HG03097 (cell line): ENCODE measurements at regions not wholly inside any gene's neighbourhood (a gene's known extent, or its start where the extent isn't known, plus 50 kb on each side); places are given as distances from the start of the nearest gene placed in this dataset.

Source experiments
- ATAC-seq: cut with Tn5 transposase; IDR thresholded peaks from one replicate; pipeline ENCODE4 v1.9.1; 2021; ENCODE audit not compliant: unreplicated experiment, low FRiP score

DNA sequence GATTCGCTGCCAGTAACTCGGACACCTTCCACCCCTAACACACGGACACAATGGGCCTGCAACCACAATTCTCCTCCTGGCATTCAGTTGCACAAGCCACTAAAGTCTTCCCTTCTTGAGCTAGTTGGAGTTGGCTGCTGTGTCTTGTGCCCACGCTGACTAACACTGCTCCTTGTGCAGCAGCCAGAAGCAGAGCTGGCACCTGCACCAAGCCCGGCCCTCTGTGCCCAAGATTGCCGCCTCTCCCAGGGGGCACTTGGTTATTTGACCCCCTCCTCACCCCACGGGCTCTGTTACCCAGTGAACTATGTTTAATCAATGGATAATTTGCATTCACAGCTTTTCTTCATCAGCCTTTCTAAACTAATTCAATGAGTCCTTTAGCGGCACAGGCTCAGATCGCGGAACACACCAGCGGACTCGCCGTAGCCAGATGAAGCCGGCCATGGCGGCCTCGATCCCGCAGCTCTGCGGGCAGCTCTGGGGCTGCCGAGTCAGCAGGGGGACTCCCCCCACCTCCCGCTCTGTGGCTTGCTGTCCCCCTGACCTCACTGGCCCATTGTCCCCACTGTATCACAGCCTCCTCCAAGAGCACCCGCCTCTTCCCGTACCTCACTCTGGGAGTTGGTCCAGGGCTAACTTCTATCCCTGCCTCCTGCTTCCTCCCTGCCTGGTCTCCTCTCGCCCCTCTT is 94.8 kb upstream of the AFDN start:
- no peak for ATAC-seq

DNA sequence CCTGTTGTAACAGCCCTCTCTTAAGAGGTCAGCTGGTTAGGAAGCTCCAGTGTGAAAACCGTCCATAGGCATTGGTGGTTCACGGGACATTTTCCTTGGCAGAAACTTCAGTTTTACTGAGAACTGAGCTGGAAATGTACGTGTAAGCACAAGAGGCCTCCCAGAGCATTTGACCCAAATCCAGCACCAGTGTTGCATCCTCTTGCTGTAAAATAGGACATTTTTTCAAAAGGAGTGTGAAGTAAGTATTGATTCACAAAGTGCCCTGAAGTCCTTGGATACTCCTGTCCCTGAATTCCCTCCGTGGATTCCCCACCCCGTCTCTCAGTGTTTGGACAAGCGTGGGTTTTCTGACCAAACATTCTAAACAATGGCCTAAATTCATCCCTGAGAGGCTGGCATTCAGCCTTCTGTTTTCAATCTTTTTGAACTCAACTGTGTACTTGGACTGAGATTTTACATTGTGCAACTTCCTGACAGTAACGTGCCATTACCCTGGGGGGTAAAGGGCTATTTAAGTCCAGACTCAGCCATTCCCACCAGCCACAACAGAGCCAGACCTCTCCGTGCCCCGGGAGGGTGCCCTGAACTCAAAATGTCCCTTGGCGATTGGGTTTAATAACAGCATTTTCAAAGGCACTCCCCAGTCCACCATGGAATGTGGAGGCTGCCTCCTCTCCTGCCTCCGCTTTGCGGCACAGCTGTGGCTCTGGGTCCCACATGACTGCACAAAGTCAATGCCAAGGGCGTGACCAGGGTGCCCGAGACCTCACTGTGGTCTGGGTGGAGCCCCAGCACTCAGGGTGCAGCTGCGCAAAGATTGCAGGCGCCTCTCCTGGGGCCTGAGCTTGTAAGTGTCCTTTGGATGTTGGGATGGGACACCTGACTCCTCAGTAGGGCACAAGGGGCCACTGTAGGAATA is 92.7 kb upstream of the AFDN start:
- no peak for ATAC-seq

DNA sequence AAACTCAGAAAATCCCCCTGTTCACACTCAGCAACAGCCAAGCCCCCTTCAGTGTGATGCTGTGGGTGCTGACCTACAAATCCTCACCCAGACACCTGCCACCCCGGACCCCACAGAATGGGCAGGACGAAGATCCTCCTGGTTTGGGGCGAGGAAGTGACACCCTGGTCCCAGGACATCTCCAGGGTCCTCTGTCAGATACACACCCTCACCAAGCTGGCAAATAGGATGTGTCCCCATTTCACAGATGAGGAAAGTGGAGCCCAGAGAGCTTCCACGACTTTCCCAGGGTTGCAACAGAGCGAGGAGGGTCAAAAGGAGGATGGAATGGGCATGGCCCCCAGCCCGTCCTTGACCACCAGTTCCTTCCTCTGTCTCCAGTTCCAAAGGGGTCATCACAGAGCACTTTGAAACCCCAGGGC is 92.0 kb upstream of the AFDN start:
- no peak for ATAC-seq

DNA sequence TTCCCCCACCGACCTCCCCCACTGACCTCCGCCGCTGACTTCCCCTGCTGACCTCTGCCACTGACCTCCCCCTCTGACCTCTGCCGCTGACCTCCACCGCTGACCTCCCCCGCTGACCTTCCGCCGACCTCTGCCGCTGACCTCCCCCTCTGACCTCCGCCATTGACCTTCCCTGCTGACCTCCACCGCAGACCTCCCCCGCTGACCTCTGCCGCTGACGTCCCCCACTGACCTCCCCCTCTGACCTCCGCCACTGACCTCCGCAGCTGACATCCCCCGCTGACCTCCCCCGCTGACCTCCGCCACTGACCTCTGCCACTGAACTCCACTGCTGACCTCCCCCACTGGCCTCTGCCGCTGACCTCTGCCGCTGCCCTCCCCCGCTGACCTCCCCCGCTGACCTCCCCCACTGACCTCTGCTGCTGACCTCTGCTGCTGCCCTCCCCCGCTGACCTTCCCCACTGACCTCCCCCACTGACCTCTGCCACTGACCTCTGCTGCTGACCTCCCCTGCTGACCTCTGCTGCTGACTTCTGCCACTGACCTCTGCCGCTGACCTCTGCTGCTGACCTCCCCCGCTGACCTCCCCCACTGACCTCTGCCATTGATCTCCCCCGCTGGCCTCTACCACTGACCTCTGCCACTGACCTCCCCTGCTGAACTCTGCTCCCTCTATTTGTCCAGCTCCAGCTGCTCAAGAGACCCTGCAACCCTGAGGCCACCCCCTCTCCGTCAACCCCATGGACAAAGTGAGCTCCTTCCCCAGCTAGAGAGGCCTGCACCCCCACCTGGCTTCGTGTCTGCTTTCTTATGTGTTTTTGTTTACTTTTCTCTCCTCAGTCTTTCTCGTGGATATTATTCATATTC is 91.4 kb upstream of the AFDN start:
- ATAC-seq = no peak

DNA sequence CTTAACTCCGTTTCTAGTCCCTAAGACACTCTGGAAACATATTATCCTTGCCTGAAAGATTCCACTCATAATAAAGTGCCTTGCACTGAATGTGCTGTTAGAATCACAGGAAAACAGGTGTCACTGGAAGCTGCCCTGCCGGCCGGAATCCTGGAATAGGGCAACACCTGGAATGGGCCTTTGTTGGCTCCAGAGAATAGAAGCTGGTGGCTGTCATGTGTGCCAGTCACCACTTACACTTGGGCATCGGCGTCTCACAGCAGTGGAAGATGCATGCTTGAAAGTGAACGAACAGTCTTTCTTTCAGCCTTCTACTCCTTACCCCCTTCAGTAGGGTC is 90.8 kb upstream of the AFDN start:
- ATAC-seq = no peak

DNA sequence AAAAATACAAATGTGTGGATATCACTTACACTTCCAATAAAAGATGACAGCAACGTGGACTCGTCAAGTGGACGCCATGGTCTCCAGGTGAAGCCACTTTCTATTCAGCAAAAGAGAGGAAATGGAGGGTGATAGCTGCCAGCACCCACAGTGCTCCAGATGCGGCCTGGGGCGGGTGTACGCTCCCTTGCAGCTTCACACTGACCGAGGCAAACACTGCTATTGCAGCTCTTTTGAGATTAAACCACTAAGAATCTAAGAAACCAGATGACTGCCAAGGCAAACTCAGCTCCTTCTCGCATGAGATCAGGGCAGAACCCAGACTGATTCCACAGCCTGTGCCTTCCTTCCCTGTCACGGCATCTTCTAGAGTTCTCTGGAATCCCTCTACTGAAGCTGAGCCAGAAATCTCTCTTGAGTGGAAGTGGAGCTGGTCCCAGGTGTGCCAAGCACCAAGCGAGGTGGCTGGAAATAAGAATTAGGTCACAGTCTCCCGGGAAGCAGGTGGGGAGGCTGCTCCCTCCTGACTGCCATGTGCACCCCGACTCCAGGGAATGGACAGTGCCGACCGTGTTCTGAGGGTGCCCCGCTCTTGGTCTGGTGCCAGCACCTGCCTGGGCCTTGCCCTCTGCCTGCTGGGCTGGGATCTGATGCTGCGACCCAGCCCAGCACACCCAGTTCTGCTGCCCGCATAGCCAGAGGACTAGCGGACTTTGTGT is 90.1 kb upstream of the AFDN start:
- ATAC-seq = no peak

DNA sequence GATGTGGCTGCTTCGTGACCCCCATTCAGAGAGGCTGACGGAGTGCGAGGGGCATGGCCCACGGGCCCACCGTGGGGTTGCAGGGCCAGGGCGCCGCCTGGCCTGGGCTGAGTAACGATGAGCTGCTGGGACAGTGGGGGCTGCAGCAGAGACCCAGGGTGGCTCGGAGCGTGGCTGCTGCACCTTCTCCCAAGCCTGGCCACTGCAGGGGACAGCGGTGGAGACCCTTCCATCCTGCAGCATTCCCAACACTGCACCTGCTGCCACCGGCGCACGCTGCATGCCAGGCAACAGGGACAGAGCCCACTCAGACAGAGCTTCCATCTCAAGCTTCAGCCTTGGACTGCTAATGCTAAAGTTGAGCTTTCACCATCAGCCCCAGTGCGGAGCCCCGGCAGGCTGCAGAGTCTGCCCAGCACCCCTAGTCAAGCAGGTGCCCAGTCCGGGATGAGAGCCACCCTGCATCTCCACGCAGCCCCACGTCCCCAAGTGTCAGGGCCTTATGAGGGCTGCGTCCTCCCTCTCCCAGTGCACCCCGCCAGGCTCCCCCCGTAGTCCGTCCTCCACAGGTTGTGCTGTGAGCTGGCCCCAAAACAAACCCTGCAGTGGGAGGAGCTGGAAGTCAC is 89.4 kb upstream of the AFDN start:
- no peak for ATAC-seq

DNA sequence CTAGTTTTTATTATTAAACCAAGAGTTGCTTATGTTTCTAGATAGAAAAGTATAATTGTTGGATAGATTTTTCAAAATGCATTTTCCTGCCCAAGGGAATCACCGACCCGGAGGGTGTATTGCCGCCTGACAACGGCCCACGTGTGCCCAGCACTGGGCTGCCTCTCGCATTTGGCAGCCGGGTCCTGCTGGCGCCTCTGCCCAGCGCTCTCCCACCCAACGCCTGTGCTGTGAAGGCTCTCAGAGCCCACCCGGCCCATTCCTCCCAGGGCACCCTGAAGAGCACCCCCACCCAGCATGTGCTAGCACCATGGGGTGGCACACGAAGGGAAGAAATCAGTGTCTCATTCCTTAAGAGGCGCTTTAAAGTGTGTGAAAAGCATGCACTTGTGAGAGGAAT is 88.3 kb upstream of the AFDN start:
- ATAC-seq = no peak

DNA sequence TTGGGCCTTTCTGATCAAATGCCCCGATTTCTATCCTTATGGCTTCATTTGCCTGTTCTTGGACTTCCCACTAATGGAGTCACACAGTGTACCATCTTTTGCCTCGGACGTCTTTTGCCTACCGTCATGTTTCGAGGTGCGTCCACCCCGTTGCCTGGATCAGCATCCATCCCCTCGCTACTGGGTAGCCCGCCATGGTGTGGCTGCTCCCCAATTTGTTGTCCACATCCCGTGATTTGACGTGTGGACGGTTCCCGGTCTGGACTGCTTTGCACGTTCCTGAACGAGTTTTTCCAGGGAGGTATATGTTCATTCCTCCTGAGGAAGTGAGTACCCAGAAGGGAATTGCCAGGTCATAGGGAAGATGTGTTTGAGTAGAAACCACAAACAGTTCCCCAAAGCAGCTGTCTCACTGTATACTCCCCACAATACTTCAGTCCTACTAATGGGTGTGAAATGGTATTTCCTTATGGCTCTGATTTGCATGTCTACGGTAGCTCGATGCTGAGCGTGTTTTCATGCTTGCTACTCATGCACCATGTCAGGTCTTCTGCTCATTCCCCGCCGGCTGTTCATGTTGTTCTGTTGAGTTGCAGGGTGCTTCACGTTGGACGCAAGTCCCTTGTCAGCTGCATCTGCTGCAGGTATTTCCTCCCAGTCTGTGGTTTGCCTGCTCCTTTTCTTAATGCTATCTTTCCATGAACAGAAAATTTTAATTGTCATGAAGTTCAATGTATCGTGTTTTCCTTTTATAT is 86.8 kb upstream of the AFDN start:
- ATAC-seq = no peak

DNA sequence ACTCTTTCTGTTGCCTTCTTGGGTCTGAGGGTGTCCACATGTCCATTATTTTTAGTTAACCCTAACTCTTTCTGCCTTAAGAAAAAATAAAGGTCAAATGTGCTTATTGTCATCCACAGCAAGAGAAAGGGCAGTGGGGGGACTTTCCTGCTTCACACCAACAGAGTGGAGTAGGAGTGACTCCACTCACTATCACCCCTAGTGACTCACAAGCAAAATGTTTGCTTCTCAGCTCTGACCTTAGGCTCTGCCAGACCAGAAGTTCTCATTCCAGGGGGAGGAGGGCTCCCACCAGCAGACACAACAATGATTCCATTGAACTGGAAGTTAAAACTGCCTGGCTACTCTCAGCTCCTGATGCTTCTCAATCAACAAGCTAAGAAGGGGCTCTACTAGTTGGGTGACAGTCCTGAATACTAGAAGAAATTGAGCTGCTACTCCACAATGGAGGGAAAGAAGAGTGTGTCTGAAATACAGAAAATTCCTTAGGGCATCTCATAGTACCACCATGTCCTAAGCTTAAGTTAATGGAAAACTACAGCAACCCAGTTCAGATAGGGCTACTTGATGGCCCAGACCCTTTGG is 83.9 kb upstream of the AFDN start:
- no peak for ATAC-seq

DNA sequence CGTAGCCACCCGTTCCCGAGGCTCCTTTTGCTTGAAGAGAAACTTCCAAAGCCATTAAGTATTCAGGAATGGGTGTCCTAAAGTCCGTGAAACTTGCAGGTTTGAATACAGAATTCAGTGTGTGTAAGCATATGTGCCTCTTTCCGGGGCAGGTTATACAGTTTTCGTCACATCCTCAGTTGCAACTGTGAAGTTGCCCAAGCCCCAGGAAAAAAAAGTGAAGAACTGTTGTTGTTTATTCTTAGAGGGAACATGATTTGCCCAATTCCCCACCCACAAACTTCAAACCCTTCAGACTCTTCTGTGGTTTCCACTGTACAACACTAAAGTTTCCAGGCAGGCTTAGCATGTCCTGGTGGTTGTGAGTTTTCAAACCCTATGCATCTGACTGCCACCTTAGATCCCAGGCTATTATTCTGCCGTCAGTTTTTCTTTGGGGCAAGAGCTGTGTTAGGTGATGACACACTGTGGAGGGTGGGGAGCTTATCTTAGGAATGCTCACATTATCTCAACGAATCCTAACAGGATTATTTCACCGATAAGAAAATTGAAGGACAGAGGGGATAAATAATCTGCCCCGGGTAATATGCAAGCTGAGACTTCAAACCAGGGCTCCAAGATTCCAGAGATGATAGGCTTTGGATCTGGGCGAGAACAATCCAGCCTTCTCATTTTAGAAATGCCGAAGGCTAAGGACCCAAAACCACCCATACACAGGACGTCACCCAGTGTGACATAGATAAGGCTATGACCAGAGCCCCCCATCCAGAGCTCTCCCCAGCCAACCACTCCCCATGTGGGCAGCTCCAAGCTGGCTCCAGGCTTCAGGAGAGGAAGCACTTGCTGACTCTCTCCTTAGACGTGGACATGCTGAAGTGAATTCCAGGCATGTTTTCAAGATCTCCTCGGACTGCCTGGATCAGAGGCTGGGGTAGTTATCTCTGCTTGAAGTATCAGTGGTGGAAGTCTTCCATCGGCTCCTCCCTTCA is 81.7 kb upstream of the AFDN start:
- no peak for ATAC-seq

DNA sequence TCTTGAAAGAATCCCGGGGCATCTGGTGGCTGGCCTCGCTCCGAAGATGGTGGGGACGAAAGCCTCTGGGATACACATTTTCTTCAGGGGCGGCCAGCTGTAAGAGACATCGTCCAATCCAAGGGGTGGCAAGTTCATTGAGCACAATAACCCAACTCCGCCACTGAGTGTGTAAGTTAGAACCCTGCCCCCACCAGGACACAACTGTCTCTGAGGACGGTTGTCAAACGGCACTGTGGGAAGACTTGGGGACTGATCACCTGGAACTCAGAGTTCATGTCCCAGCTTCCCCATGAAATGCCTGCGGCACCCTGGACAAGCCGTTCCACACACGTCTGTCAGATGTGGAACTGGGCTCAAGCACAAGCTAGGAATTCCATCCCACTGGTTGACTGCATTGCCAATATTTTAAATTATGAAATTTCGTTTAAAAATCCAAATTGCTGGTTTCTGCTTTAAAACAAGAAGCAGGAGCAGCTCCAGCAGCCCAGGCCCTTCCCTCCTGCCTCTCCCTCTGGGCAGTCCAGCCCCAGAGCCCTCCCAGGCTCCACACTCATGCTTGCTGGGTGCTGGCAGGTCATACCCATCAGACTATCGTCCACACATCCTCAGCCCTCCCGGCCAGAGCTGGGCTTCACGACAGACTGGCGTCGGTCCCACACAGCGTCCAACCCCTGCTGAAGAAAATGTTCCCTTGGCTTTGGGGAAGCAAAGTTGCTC is 80.9 kb upstream of the AFDN start:
- ATAC-seq = no peak

DNA sequence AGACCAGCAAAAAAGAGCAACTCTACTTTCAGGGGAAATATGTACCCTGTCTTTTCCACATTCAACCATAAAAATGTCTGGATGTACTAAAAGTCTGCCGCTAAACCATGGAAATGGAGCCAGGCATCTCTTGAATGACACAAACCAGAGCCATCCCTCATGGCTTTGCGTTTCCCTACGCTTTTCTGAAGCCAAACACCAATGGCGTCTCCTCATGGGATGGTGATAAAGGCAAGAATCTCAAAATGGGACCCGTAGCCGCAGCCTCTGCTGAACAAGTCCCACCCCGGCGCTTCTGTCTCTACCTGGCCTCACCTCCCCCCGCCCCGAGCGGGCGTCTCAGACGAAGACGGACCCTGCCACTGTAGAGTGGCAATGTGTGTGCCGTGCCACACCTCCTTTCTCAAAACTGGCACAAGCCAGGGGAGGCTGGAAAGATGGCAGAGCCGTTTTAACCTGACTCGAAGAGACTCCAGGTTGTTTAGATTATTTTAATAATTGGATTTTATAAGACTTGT is 80.3 kb upstream of the AFDN start:
- ATAC-seq = no peak

DNA sequence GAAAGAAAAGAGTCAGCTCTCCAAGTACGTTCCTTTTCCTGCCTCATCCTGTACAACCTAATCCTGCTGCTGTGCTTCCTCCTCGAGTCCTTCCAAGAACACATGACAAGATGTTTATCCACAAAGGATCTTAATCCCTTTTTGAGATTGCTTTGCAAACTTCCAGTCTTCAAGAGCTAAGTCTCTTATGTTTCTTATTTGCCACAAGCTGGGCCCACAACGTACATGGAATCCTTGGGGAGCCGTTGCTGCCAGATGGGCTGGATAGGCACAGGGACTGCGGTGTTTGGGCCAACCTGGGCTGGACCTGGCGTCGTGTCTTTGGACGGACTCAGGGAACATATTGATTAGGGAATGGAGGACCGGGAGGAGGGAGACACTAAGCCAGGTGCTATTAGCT is 79.7 kb upstream of the AFDN start:
- no peak for ATAC-seq

DNA sequence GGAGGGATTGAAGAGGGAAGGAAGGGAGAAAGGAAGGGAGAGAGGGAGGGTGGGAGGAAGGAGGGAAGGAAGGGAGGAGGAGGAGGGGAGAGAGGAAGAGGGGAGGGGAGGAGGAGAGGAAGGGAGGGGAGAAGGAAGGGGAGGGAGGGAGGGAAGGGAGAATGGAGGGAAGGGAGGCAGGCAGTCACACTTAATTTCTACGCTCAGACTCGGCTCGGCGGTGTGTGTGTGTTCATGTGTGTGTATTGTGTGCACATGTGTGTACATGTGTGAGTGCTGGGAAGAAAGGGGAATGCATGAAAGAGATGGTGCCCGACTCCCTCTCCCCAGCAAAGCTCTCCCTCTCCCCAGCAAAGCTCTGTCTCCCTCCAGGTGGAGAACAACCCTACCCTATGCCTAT is 79.1 kb upstream of the AFDN start:
- no peak for ATAC-seq

DNA sequence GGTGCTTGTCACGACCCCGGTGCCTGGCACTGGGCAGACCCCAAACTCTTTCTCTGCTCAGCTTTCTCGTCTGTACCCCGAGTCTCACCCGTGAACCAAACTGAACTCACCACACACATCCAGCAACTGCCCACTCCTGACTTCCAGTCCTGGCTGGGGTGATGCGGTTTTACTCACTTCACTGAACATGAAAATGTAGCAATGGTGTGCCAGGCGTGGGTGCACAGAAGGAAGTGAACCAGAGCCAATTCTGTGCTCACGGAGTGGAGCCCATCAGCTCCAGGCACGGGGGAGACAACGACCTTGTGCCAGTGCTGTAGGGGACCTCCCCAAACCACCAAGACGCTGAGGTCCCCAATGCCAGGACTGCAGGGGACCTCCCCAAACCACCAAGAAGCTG is 78.7 kb upstream of the AFDN start:
- no peak for ATAC-seq
